Frontal cortex (tissue), 3 donors: ENCODE measurements at regions not wholly inside any gene's neighbourhood (a gene's known extent, or its start where the extent isn't known, plus 50 kb on each side); places are given as distances from the start of the nearest gene placed in this dataset.
A peak's percentile ranks its signal among the peaks of the same experiment; 100 is the strongest.
"Not testable (repeated sequence)": the region's sequence is repeated elsewhere in the genome, so short reads cannot be mapped to it uniquely, and the experiment has no call there.

Source experiments
- DNase-seq, 2 donors: peaks; one replicate each; pipeline ENCODE4 v3.0.0; 2012; ENCODE audit warnings: low spot score in 2 of 2
- FAIRE-seq: peaks from 2 replicates; lab custom pipeline; 2012; peaks lifted over from hg19 to GRCh38; lab: Jason Lieb, UNC
- donor health status: control.
- donor health status: control.
- donor health status: control.

DNA sequence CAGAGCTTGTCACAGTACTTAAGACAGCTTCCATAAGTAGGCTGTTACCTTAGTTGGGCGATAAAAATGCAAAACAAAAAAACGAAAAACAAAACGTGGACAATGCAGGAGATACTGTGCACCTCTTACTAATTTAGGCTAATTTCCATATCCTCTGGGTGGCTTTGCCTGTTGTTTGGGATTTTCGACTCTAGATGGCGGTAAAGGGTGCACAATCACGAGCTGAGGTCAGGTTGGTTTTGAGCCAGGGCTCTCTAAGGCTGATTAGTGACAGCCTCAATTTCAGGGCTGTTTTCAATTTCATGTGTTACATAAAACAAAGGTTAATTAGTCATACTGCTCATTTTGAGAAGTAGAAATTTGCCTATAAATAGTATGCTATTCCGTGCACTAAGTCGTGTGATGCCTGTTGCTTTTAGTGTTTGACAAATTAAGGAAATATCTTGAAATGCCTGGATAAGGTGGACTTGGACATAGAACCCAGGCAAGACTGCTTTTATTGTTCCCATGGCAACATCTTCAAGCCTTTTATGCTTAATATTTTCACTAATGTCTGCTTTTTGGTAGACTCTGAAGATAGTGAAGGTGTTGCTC is 493.1 kb downstream of the SOCS6 start:
- DNase-seq (peak; percentile 3 to 33), FAIRE-seq (no peak)

DNA sequence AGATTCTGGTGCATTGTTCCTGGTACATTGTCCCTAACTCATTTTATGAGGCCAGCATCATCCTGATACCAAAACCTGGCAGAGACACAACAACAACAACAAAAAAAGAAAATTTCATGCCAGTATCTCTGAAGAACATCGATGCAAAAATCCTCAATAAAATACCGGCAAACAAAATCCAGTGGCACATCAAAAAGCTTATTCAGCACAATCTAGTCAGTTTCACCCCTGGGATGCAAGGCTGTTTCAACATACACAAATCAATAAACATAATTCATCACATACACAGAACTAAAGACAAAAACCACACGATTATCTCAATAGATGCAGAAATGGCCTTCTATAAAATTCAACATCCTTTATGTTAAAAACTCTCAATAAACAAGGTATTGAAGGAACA is 477.4 kb downstream of the SOCS6 start:
- FAIRE-seq, DNase-seq: not testable (repeated sequence)

- DNase-seq: no peak
- no peak for FAIRE-seq
Measured at GRCh38 chr18:70762812-70763211, 474.0 kb downstream of the SOCS6 start.

- DNase-seq: no peak
- no peak for FAIRE-seq
Measured at GRCh38 chr18:70758780-70759179, 469.9 kb downstream of the SOCS6 start.

DNA sequence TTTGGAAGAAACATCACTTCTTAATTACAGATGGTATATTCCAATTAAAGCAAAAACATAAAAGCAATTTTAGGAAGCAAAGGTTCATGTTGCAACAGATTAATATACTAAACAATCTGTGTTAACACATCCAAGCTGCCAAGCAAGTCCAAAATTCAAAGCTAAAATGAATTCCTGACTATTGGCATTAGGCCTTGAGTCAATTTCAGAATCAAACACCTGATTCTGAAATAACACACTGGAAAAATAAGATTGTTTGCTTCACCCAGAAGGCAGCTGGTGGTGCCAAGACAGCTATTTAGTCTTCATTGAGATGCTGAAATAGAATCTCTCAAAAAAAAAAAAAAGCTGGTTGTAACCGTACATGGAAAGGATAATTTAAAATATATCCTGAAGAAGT is 465.6 kb downstream of the SOCS6 start:
- no peak for FAIRE-seq
- DNase-seq: no peak

GRCh38 chr18:70732916-70733315 is 444.1 kb downstream of the SOCS6 start:
- DNase-seq (no peak), FAIRE-seq (no peak)

DNA sequence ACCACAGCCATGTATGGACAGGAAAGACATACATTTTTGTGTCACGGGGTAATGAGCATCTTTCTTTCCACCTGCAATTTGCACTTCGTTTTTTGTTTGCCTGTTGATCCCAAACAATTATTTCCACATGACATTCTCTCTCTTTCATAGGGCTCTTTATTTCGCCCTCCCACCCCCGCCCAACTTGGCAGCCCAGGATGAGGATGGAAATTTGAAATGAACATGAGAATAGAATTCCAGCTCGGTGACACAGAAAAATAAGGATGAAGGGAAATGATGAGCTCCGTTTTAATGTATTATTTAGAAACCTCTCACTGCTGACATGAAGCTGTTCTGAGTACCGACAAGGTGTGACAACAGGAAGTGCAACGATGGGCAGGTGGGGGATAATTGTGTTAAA is 443.3 kb downstream of the SOCS6 start:
- DNase-seq: no peak

GRCh38 chr18:70720607-70721006 is 431.8 kb downstream of the SOCS6 start:
- FAIRE-seq: no peak

More for the DNA sequence above, 443.3 kb downstream of the SOCS6 start:
- FAIRE-seq: no peak

GRCh38 chr18:70709720-70710119 is 420.9 kb downstream of the SOCS6 start:
- DNase-seq (no peak), FAIRE-seq (no peak)

More at GRCh38 chr18:70720607-70721006, 431.8 kb downstream of the SOCS6 start:
- DNase-seq: no peak

- FAIRE-seq (no peak), DNase-seq (no peak)
Measured at GRCh38 chr18:70709144-70709543, 420.3 kb downstream of the SOCS6 start.

DNA sequence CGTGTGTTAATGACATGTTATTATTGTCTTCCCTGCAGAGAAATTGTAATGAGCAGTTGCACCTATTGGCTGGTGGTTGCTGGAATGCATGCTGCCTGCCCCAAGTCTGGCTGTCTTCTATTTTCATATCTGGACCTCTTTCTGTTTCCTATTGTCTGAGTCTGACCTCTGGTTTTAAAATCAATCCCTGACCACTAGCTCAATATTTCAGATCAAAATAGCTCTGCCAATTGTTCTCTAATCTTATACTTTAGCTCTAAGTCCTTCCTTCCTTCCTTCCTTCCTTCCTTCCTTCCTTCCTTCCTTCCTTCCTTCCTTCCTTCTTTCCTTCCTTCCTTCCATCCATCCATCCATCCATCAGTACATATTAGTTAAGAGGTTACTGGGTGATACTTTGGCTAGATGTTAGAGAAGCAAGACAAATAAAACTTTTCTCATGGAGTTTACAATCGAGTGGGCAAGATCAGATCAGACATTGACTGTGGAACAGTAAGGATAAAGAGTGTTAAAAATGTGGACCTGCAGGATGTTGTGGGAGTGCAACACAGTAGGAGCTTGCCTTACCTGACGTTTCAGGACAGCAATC is 417.1 kb downstream of the SOCS6 start:
- DNase-seq (no peak), FAIRE-seq (no peak)

- no peak for DNase-seq
Measured at GRCh38 chr18:70700496-70700895, 411.7 kb downstream of the SOCS6 start.

DNA sequence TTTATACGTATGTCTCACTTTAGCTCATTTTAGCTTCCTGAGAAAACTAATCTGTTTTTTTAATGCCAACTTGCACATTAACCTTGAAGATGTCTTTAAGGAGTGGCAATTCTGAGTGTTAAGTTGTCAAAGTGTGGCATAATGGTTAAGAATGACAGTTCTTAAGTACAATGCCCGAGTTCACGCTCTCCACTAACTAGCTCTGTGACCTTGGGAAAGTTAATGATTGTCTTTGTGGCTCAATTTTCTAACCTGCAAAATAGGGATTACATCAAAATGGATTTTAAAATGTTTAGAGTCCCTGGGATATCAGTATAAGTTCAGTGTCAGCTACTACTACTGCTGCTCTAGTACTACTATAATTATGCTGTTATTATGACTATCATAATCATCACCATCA is 409.7 kb downstream of the SOCS6 start:
- FAIRE-seq (no peak), DNase-seq (no peak)

More at GRCh38 chr18:70700496-70700895, 411.7 kb downstream of the SOCS6 start:
- FAIRE-seq: no peak

- FAIRE-seq: no peak
- no peak for DNase-seq
Measured at GRCh38 chr18:70693246-70693645, 404.4 kb downstream of the SOCS6 start.

DNA sequence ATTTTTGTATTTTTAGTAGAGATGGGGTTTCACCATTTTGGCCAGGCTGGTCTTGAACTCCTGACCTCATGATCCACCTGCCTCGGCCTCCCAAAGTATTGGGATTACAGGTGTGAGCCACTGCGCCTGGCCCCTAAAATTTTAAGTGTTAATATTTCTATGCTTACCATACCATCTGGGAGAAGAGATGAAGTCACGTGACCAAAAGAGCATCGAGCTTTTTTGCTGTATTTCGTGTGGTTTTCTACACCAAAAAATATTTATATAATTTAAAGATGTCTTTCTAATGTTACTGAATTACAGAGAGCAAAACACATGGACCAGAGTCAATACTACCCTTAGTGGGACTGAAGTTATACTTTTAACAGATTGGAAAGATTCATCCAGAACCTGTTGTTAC is 400.9 kb downstream of the SOCS6 start:
- DNase-seq, FAIRE-seq: not testable (repeated sequence)

GRCh38 chr18:70688286-70688685 is 399.4 kb downstream of the SOCS6 start:
- no peak for FAIRE-seq
- no peak for DNase-seq

DNA sequence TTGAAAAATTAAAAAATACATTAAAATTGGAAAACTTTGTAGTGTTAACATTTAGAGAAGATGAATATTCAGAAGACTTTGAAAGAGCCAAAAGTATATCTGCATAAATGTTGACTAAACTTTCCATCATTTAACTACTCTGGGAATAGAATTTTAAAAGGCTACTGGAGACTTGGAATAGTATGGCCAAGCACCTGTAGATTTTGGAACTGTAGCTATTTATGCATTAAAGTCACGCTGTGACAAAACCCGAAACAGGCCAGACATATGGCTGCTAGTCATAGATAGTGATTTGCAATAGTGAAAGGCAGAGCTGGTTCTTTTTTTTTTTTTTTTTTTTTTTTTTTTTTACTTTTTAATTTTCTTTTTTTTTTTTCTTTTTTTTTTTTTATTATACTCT is 396.0 kb downstream of the SOCS6 start:
- FAIRE-seq (no peak), DNase-seq (no peak)

DNA sequence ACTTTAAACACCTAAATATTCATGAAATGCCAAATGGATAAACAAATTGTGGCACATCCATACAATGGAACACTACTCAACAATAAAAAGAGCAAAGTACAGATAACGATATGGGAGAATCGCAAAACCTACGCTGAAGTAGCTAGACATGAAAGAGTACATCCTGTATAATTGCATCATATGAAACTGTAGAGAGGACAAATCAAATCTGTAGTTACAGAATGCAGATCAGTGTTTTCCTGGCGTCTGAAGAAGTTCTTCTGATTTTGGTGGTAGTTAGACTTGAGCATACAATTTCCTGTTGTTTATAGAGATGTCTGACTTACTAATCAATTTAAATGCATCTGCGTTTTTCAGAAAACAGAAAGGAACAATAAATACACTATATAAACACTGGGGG is 394.4 kb downstream of the SOCS6 start:
- DNase-seq (no peak), FAIRE-seq (no peak)

DNA sequence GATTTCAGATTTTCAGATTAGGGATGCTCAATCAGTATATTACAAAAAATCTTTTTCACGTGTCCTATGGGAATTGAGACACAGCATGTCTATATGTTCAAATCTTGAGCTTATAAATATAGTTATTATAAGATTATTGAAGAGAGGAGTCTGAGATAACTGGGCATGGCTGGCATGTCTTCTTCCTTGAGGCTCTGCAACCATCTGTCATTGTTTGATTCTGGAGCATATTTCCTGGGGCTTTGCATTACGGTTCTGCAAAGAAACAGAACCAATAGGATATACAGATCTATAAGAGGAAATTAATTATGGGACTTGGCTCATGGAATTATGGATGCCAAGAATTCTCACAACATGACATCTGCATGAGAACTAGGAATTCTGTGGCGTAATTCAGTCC is 386.1 kb downstream of the SOCS6 start:
- no peak for FAIRE-seq
- no peak for DNase-seq

DNA sequence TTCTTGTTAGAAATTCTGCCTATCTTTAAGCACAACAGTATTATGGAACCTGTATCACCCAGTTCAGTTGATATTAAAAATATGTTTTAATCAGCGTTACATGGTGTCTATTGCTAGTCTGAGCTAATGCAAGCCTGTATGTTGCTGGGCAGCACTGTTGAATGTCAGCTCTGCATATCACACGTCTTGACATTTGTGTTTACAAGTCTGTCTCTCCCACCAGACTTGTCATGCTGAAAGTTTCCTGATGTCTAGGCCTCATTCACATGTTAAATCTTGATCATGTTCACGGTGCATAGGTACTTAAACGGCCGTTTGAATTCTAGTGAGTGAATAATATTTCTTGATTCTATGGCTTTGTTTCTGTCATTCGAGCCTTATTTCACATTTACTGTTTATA is 385.0 kb downstream of the SOCS6 start:
- no peak for DNase-seq
- FAIRE-seq: no peak

GRCh38 chr18:70672581-70672980 is 383.7 kb downstream of the SOCS6 start:
- DNase-seq (no peak), FAIRE-seq (no peak)
